IMR-90 (cell line): ENCODE measurements at regions not wholly inside any gene's neighbourhood (a gene's known extent, or its start where the extent isn't known, plus 50 kb on each side); places are given as distances from the start of the nearest gene placed in this dataset.

Experiments
- POLR2A ChIP-seq: IDR thresholded peaks from 2 replicates; pipeline ENCODE4 v1.6.1; 2012; ENCODE audit warnings: mild to moderate bottlenecking, low read depth, low read length
- TF ChIP-seq, protein P1 (sequence below): conservative IDR thresholded peaks from 2 replicates; pipeline ENCODE4 v1.5.1; 2012; ENCODE audit warnings: mild to moderate bottlenecking, low read depth, low read length, improper control_type of control experiment

- TF ChIP-seq, protein P1, sequence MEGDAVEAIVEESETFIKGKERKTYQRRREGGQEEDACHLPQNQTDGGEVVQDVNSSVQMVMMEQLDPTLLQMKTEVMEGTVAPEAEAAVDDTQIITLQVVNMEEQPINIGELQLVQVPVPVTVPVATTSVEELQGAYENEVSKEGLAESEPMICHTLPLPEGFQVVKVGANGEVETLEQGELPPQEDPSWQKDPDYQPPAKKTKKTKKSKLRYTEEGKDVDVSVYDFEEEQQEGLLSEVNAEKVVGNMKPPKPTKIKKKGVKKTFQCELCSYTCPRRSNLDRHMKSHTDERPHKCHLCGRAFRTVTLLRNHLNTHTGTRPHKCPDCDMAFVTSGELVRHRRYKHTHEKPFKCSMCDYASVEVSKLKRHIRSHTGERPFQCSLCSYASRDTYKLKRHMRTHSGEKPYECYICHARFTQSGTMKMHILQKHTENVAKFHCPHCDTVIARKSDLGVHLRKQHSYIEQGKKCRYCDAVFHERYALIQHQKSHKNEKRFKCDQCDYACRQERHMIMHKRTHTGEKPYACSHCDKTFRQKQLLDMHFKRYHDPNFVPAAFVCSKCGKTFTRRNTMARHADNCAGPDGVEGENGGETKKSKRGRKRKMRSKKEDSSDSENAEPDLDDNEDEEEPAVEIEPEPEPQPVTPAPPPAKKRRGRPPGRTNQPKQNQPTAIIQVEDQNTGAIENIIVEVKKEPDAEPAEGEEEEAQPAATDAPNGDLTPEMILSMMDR, result no peak
- TF ChIP-seq POLR2A, result no peak
Measured at GRCh38 chr10:65482848-65483247, 1443.0 kb upstream of the LRRTM3 start.
